Natural killer cell (primary cell): ENCODE measurements at regions not wholly inside any gene's neighbourhood (a gene's known extent, or its start where the extent isn't known, plus 50 kb on each side); places are given as distances from the start of the nearest gene placed in this dataset.
A peak's percentile ranks its signal among the peaks of the same experiment; 100 is the strongest.

Experiments used
- ATAC-seq, 3 donors: fragments of 150-1000 bp in 2 of 3; fragments of 200-7000 bp in 1 of 3; cut with Tn5 transposase; 1 replicate in 1 of 3; 2 replicates in 2 of 3; pipeline ENCODE4 v1.10.0; 2021; ENCODE audit warnings: mild to moderate bottlenecking in 2 of 3, moderate library complexity in 2 of 3
- DNase-seq, 2 donors: peaks; one replicate each; pipeline versions ENCODE4 v3.0.0 to v3.0.0-alpha.2; 2013 to 2021; ENCODE audit warnings: mixed read lengths in 1 of 2
- H3K27ac ChIP-seq: one replicate; pipeline ENCODE4 v1.5.1; 2013; ENCODE audit warnings: mild to moderate bottlenecking, low read length
- H3K27me3 ChIP-seq: one replicate; pipeline ENCODE4 v1.6.1; 2013; ENCODE audit warnings: low read length; ENCODE audit not compliant: control insufficient read depth, insufficient read depth
- H3K36me3 ChIP-seq: one replicate; pipeline ENCODE4 v1.6.1; 2013; ENCODE audit warnings: low read length; ENCODE audit not compliant: control insufficient read depth, insufficient read depth
- H3K4me1 ChIP-seq: one replicate; pipeline ENCODE4 v1.6.1; 2013; ENCODE audit warnings: low read length; ENCODE audit not compliant: control insufficient read depth, insufficient read depth
- H3K4me3 ChIP-seq: one replicate; pipeline ENCODE4 v1.5.1; 2013; ENCODE audit warnings: low read length
- H3K9me3 ChIP-seq: one replicate; pipeline ENCODE4 v1.6.1; 2013; ENCODE audit warnings: low read length; ENCODE audit not compliant: control insufficient read depth, insufficient read depth
- H3K27ac Mint-ChIP-seq, 2 donors: one replicate each; pipeline ENCODE4 v1.8.0; 2022; ENCODE audit warnings: mild to moderate bottlenecking in 2 of 2, mixed read lengths in 2 of 2, moderate library complexity in 1 of 2
- H3K27me3 Mint-ChIP-seq, 2 donors: one replicate each; pipeline ENCODE4 v1.8.0; 2022; ENCODE audit warnings: low read depth in 2 of 2, mixed read lengths in 2 of 2
- H3K36me3 Mint-ChIP-seq: one replicate; pipeline ENCODE4 v1.8.0; 2022; ENCODE audit warnings: mixed read lengths
- H3K4me1 Mint-ChIP-seq, 2 donors: one replicate each; pipeline ENCODE4 v1.8.0; 2022; ENCODE audit warnings: mixed read lengths in 2 of 2
- H3K4me3 Mint-ChIP-seq: one replicate; pipeline ENCODE4 v1.8.0; 2022; ENCODE audit warnings: mild to moderate bottlenecking, moderate library complexity, mixed read lengths
- H3K9me3 Mint-ChIP-seq, 2 donors: one replicate each; pipeline ENCODE4 v1.8.0; 2022; ENCODE audit warnings: mixed read lengths in 2 of 2
- WGBS: methylation state at CpG from one replicate; pipeline ENCODE4 v1.1.7; 2013; ENCODE audit warnings: missing lambda C conversion rate; ENCODE audit not compliant: insufficient coverage; 5-methylcytosine and 5-hydroxymethylcytosine counted together
- intact Hi-C: fragments of 100-400 bp; cut with micrococcal nuclease; formaldehyde crosslinking; loops from one replicate; pipeline ENCODE4 v1.14.2; 2022
- TF ChIP-seq, protein P1 (sequence below): fragments of 200-600 bp; IDR thresholded peaks from one replicate; pipeline ENCODE4 v1.8.0; 2022; ENCODE audit warnings: antibody characterized with exemption

DNA sequence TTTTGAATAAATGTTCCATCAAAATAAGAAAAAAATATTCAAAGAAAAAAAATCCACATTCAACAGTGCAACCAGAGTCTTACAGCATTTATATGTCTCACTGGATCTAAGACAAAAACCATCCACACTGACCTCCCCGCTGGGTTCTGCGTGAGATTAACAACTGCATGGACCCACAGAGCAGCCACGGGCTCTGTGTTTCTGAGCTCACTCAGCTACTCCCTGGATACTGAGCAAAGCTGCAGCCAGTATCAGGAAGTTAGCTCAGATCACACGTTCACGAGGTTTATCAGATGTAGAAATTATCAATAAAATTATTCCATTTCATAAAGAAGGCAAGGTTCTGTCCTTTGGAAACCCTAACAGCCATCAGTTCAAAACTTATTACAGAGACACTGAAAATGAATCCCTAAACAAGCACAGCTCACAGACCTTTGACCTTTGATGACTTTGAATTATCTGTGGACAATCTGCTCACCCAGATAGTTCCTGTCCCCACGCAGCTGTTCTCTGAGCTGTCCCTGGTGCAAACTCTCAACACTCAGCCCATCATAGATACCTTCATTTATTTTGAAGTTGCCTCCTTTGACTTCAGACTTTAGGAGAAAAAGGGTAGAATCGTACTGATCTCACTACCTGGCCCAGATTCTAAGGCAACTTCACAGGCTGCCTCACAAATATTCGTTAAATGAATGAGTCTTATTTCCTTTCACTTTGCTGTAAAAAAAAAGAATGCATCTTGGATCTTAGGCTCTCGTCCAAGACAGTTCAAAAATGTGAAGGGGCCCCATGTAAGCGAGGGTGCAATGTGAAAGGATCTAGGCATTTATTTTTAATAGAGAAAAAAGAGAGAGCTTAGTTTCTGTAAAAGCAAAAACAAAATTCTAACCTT, 67.7 kb upstream of the SVIL start:
- Histone ChIP-seq H3K27me3 (no peaks in the 10 kb centered on the region), H3K27ac (peak overlapping the region; percentile 6), H3K36me3 (no peaks in the 10 kb centered on the region), H3K9me3 (no peaks in the 10 kb centered on the region), H3K4me3 (no peak overlapping the region), H3K4me1 (peaks cover 14% of the 10 kb centered on the region)
- TF ChIP-seq, protein P1, sequence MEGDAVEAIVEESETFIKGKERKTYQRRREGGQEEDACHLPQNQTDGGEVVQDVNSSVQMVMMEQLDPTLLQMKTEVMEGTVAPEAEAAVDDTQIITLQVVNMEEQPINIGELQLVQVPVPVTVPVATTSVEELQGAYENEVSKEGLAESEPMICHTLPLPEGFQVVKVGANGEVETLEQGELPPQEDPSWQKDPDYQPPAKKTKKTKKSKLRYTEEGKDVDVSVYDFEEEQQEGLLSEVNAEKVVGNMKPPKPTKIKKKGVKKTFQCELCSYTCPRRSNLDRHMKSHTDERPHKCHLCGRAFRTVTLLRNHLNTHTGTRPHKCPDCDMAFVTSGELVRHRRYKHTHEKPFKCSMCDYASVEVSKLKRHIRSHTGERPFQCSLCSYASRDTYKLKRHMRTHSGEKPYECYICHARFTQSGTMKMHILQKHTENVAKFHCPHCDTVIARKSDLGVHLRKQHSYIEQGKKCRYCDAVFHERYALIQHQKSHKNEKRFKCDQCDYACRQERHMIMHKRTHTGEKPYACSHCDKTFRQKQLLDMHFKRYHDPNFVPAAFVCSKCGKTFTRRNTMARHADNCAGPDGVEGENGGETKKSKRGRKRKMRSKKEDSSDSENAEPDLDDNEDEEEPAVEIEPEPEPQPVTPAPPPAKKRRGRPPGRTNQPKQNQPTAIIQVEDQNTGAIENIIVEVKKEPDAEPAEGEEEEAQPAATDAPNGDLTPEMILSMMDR = no peak
- H3K9me3 Mint-ChIP-seq = no peaks in the 10 kb centered on the region
- no peaks in the 10 kb centered on the region for H3K36me3 Mint-ChIP-seq
- no peaks in the 10 kb centered on the region for H3K27me3 Mint-ChIP-seq
- H3K4me3 Mint-ChIP-seq = peak overlapping the region; percentile 74
- 30% methylated on average over 10 of the region's 10 CpGs for WGBS
- peak overlapping the region; percentile 80 to 88 for H3K27ac Mint-ChIP-seq
- ATAC-seq (peak; percentile 47 to 73 (median 59)), DNase-seq (peak in 1 of 2 donors; percentile 30)
- intact Hi-C loops = no loop called here
- peaks cover 26 to 42% of the 10 kb centered on the region in 2 donors for H3K4me1 Mint-ChIP-seq

DNA sequence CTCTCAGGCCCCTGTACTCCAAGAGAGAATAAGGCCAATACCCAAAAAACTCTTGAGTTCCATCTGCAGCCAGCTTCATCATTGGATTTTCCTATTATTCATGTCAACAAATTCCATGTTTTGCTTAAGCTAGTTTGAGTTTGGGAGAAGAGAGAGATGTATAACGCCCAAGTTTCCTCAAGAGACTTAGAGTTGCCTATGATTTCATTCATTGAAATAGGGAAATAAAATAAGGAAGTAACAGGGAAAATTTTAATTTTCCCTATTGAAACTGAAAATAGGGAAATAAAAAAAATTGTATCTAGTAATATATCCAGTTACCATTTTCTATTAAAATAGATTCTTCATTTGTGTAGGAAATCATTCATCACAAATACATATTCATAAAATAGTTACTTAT, 66.5 kb upstream of the SVIL start:
- Histone ChIP-seq H3K9me3 (no peaks in the 10 kb centered on the region), H3K4me3 (no peak overlapping the region), H3K36me3 (no peaks in the 10 kb centered on the region), H3K4me1 (peaks cover 14% of the 10 kb centered on the region), H3K27me3 (no peaks in the 10 kb centered on the region), H3K27ac (no peak overlapping the region)
- no peaks in the 10 kb centered on the region for H3K36me3 Mint-ChIP-seq
- TF ChIP-seq, protein P1 = no peak
- H3K9me3 Mint-ChIP-seq = no peaks in the 10 kb centered on the region
- 100% methylated on average over 1 of the region's 1 CpG for WGBS
- intact Hi-C loops = no loop called here
- DNase-seq (no peak), ATAC-seq (no peak)
- no peak overlapping the region for H3K27ac Mint-ChIP-seq
- H3K4me3 Mint-ChIP-seq = no peak overlapping the region
- peaks cover 18 to 34% of the 10 kb centered on the region in 2 donors for H3K4me1 Mint-ChIP-seq
- H3K27me3 Mint-ChIP-seq = no peaks in the 10 kb centered on the region

DNA sequence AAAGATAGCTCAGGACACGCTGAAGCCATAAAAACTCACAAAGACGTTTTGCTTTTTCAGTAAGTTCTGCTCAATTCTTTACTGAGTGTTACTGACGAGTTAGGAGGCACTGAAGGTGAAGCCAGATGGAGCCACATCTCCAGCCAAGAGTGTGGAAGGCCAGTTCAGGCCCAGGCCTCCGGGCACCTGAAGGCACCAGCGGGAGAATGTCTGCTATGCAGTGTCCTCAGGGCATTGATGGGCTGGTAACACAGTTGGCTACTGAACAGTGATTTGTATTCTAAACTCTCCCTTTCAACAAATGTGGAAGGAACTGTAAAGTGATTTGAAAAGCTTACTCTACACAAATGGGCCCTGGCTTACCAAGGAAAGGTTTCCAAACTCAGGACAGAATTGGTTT, 64.8 kb upstream of the SVIL start:
- Histone ChIP-seq H3K9me3 (no peaks in the 10 kb centered on the region), H3K4me1 (peaks cover 14% of the 10 kb centered on the region), H3K4me3 (no peak overlapping the region), H3K36me3 (no peaks in the 10 kb centered on the region), H3K27ac (no peak overlapping the region), H3K27me3 (no peaks in the 10 kb centered on the region)
- TF ChIP-seq, protein P1 = no peak
- DNase-seq (no peak), ATAC-seq (no peak)
- peaks cover 14 to 32% of the 10 kb centered on the region in 2 donors for H3K4me1 Mint-ChIP-seq
- H3K27me3 Mint-ChIP-seq = no peaks in the 10 kb centered on the region
- H3K4me3 Mint-ChIP-seq = no peak overlapping the region
- intact Hi-C loops = no loop called here
- 75% methylated on average over 5 of the region's 5 CpGs for WGBS
- H3K36me3 Mint-ChIP-seq = no peaks in the 10 kb centered on the region
- H3K27ac Mint-ChIP-seq = no peak overlapping the region
- H3K9me3 Mint-ChIP-seq = no peaks in the 10 kb centered on the region
